Esophagus muscularis mucosa (tissue), 4 donors: ENCODE measurements at regions not wholly inside any gene's neighbourhood (a gene's known extent, or its start where the extent isn't known, plus 50 kb on each side); places are given as distances from the start of the nearest gene placed in this dataset.

Source experiments
- DNase-seq: peaks from one replicate; pipeline ENCODE4 v3.0.0-alpha.2; 2017; ENCODE audit errors: extremely low spot score
- H3K27ac ChIP-seq, 4 donors: fragments of 200-600 bp; sonication (generic); replicated peaks in 1 of 4; 1 replicate in 3 of 4; 2 replicates in 1 of 4; pipeline ENCODE4 v1.5.1; 2016 to 2019; ENCODE audit warnings: mild to moderate bottlenecking in 1 of 4
- H3K27me3 ChIP-seq, 4 donors: fragments of 200-600 bp; sonication (generic); one replicate each; pipeline versions ENCODE4 v1.5.1 to v1.6.0; 2016 to 2019
- H3K36me3 ChIP-seq, 4 donors: fragments of 200-600 bp; sonication (generic); one replicate each; pipeline ENCODE4 v1.5.1; 2016 to 2019
- H3K4me1 ChIP-seq, 4 donors: fragments of 200-600 bp; sonication (generic); one replicate each; pipeline ENCODE4 v1.5.1; 2016 to 2019
- H3K4me3 ChIP-seq, 4 donors: fragments of 200-600 bp; sonication (generic); 1 replicate in 2 of 4; 2 replicates in 2 of 4; pipeline ENCODE4 v1.5.1; 2016 to 2019; ENCODE audit warnings: mild to moderate bottlenecking in 4 of 4, moderate library complexity in 1 of 4
- H3K9me3 ChIP-seq, 4 donors: fragments of 200-600 bp; sonication (generic); 1 replicate in 3 of 4; 2 replicates in 1 of 4; pipeline ENCODE4 v1.5.1; 2016 to 2019
- CTCF ChIP-seq, 3 experiments: fragments of 200-600 bp in 2 of 3; fragments of 450-650 bp in 1 of 3; sonication (generic) in 2 of 3; IDR thresholded peaks; one replicate each; pipeline ENCODE4 v1.5.1; 2017 to 2019; ENCODE audit warnings: antibody characterized with exemption in 3 of 3, mild to moderate bottlenecking in 2 of 3, moderate library complexity in 1 of 3
- EP300 ChIP-seq: sonication (generic); formaldehyde crosslinking; IDR thresholded peaks from one replicate; pipeline ENCODE4 v1.6.1; 2017; ENCODE audit warnings: antibody characterized with exemption
- POLR2A ChIP-seq: fragments of 450-650 bp; IDR thresholded peaks from one replicate; pipeline ENCODE4 v1.6.1; 2017; ENCODE audit warnings: antibody characterized with exemption, moderate library complexity, mild to moderate bottlenecking, low read depth
- POLR2AphosphoS5 ChIP-seq, 2 donors: sonication (generic); formaldehyde crosslinking; IDR thresholded peaks; one replicate each; pipeline ENCODE4 v1.6.1; 2017; ENCODE audit warnings: antibody characterized with exemption in 2 of 2
- WGBS: methylation state at CpG from one replicate; pipeline ENCODE4 v1.1.5; 2018; 5-methylcytosine and 5-hydroxymethylcytosine counted together
- intact Hi-C: fragments of 100-400 bp; cut with DNase I; formaldehyde crosslinking; loops from one replicate; pipeline ENCODE4 v1.15.1; 2023

GRCh38 chr5:165328846-165329245 is 1823.4 kb downstream of the MAT2B start:
- H3K27ac ChIP-seq, result no peak overlapping the region
- no peaks in the 10 kb centered on the region for H3K4me1 ChIP-seq
- no peaks in the 10 kb centered on the region for H3K36me3 ChIP-seq
- no peaks in the 10 kb centered on the region for H3K27me3 ChIP-seq
- TF ChIP-seq POLR2A (no peak), CTCF (IDR thresholded peaks at IDR 0.05) (no peak), POLR2AphosphoS5 (IDR thresholded peaks at IDR 0.05) (no peak), EP300 (no peak)
- H3K4me3 ChIP-seq, result no peak overlapping the region
- intact Hi-C loops, result no loop called here
- no peaks in the 10 kb centered on the region for H3K9me3 ChIP-seq
- DNase-seq, result no peak

- H3K27ac ChIP-seq, result no peak overlapping the region
- H3K4me1 ChIP-seq, result no peaks in the 10 kb centered on the region
- no peaks in the 10 kb centered on the region for H3K9me3 ChIP-seq
- no peak overlapping the region for H3K4me3 ChIP-seq
- TF ChIP-seq POLR2AphosphoS5 (IDR thresholded peaks at IDR 0.05), result no peak
- no peak for TF ChIP-seq POLR2A
- TF ChIP-seq EP300, result no peak
- no peak for TF ChIP-seq CTCF (IDR thresholded peaks at IDR 0.05)
- intact Hi-C loops, result no loop called here
- no peak for DNase-seq
- 96% methylated on average over 3 of the region's 3 CpGs for WGBS
- H3K27me3 ChIP-seq, result no peaks in the 10 kb centered on the region
- no peaks in the 10 kb centered on the region for H3K36me3 ChIP-seq
These were observed 1828.2 kb downstream of the MAT2B start for GRCh38 chr5:165333623-165334022.

- no peak for TF ChIP-seq CTCF (IDR thresholded peaks at IDR 0.05)
- no peak for TF ChIP-seq POLR2A
- TF ChIP-seq POLR2AphosphoS5 (IDR thresholded peaks at IDR 0.05), result no peak
- TF ChIP-seq EP300, result no peak
- H3K4me1 ChIP-seq, result no peaks in the 10 kb centered on the region
- no peak for DNase-seq
- no peaks in the 10 kb centered on the region for H3K27me3 ChIP-seq
- WGBS, result 83% methylated on average over 2 of the region's 2 CpGs
- intact Hi-C loops, result no loop called here
- H3K4me3 ChIP-seq, result no peak overlapping the region
- no peaks in the 10 kb centered on the region for H3K9me3 ChIP-seq
- H3K27ac ChIP-seq, result no peak overlapping the region
- H3K36me3 ChIP-seq, result no peaks in the 10 kb centered on the region
These were observed 1828.8 kb downstream of the MAT2B start for GRCh38 chr5:165334201-165334600.

- Histone ChIP-seq H3K4me3 (no peak overlapping the region), H3K9me3 (no peaks in the 10 kb centered on the region), H3K4me1 (no peaks in the 10 kb centered on the region), H3K36me3 (no peaks in the 10 kb centered on the region), H3K27ac (no peak overlapping the region), H3K27me3 (no peaks in the 10 kb centered on the region)
- no peak for TF ChIP-seq CTCF (IDR thresholded peaks at IDR 0.05)
- TF ChIP-seq EP300, result no peak
- TF ChIP-seq POLR2A, result no peak
- no peak for TF ChIP-seq POLR2AphosphoS5 (IDR thresholded peaks at IDR 0.05)
- 81% methylated on average over 1 of the region's 1 CpG for WGBS
- no peak for DNase-seq
- intact Hi-C loops, result no loop called here
These were observed 1844.3 kb downstream of the MAT2B start for GRCh38 chr5:165349735-165350134.

GRCh38 chr5:165351342-165351741 is 1845.9 kb downstream of the MAT2B start:
- DNase-seq, result no peak
- Histone ChIP-seq H3K9me3 (no peaks in the 10 kb centered on the region), H3K27ac (no peak overlapping the region), H3K4me3 (no peak overlapping the region), H3K36me3 (no peaks in the 10 kb centered on the region), H3K4me1 (no peaks in the 10 kb centered on the region), H3K27me3 (no peaks in the 10 kb centered on the region)
- TF ChIP-seq CTCF (IDR thresholded peaks at IDR 0.05), result no peak
- no peak for TF ChIP-seq POLR2AphosphoS5 (IDR thresholded peaks at IDR 0.05)
- no peak for TF ChIP-seq POLR2A
- no peak for TF ChIP-seq EP300
- intact Hi-C loops, result no loop called here
- WGBS, result 84% methylated on average over 5 of the region's 5 CpGs
